ENCODE measurements at regions not wholly inside any gene's neighbourhood (a gene's known extent, or its start where the extent isn't known, plus 50 kb on each side); places are given as distances from the start of the nearest gene placed in this dataset.

GRCh38 chr3:29072611-29073010 is 208.3 kb upstream of the RBMS3 start:
- no peak for TF ChIP-seq CTCF (IDR thresholded peaks at IDR 0.05)
- no peak for TF ChIP-seq EZH2 (IDR thresholded peaks at IDR 0.05)
